NT2/D1 (cell line): ENCODE measurements at regions not wholly inside any gene's neighbourhood (a gene's known extent, or its start where the extent isn't known, plus 50 kb on each side); places are given as distances from the start of the nearest gene placed in this dataset.

Experiments
- YY1 ChIP-seq: IDR thresholded peaks from 2 replicates; pipeline ENCODE4 v1.6.1; 2011; ENCODE audit not compliant: insufficient read length, insufficient read depth
- ZNF274 ChIP-seq: IDR thresholded peaks from 2 replicates; pipeline ENCODE4 v1.6.1; 2011; ENCODE audit warnings: mild to moderate bottlenecking, low read depth, low read length

- TF ChIP-seq ZNF274 (no peak), YY1 (no peak)
These were observed 55.3 kb upstream of the TRPM1 start for GRCh38 chr15:31156808-31157207.
